GM21576 (cell line): ENCODE measurements at regions not wholly inside any gene's neighbourhood (a gene's known extent, or its start where the extent isn't known, plus 50 kb on each side); places are given as distances from the start of the nearest gene placed in this dataset.
"Not testable (repeated sequence)": the region's sequence is repeated elsewhere in the genome, so short reads cannot be mapped to it uniquely, and the experiment has no call there.

Source experiments
- ATAC-seq: cut with Tn5 transposase; IDR thresholded peaks from one replicate; pipeline ENCODE4 v1.9.1; 2021; ENCODE audit warnings: mild to moderate bottlenecking, moderate library complexity; ENCODE audit not compliant: unreplicated experiment

DNA sequence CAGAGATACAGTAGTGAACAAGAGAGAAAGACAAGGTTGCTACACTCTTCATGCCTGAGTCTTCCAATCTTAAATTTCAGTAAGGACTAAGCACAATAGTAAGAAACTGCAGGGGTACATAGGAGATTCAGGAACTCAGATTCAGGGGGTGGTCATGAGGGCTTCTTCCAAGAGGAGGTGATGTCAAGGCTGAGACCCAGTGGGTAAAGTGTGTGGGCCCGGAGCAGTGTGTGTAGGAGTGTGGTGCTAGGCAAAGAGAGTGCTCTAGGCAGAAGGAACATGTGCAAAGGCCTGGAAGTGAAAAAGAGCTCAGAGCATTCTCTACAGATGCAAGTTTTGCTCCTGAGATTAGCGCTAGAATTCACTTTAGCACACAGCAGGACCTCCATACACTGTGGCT, 102.9 kb upstream of the SPATA12 start:
- ATAC-seq = no peak

GRCh38 chr3:56956906-56957305, 103.6 kb upstream of the SPATA12 start:
- ATAC-seq = no peak

GRCh38 chr3:56955492-56956111, 104.9 kb upstream of the SPATA12 start:
- ATAC-seq = no peak

- no peak for ATAC-seq
Observed at GRCh38 chr3:56954125-56954524, 106.3 kb upstream of the SPATA12 start.

- ATAC-seq = no peak
Observed at GRCh38 chr3:56952846-56953245, 107.6 kb upstream of the SPATA12 start.

- ATAC-seq = no peak
Observed at GRCh38 chr3:56952061-56952460, 108.4 kb upstream of the SPATA12 start.

GRCh38 chr3:56951366-56951765, 109.1 kb upstream of the SPATA12 start:
- no peak for ATAC-seq

DNA sequence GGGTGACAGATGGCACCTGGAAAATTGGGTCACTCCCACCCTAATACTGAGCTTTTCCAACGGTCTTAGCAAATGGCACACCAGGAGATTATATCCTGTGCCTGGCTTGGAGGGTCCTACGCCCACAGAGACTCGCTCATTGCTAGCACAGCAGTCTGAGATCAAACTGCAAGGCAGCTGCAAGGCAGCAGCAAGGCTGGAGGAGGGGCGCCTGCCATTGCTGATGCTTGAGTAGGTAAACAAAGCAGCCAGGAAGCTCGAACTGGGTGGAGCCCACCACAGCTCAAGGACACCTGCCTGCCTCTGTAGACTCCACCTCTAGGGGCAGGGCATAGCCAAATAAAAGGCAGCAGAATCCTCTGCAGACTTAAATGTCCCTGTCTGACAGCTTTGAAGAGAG, 115.1 kb upstream of the SPATA12 start:
- not testable (repeated sequence) for ATAC-seq

DNA sequence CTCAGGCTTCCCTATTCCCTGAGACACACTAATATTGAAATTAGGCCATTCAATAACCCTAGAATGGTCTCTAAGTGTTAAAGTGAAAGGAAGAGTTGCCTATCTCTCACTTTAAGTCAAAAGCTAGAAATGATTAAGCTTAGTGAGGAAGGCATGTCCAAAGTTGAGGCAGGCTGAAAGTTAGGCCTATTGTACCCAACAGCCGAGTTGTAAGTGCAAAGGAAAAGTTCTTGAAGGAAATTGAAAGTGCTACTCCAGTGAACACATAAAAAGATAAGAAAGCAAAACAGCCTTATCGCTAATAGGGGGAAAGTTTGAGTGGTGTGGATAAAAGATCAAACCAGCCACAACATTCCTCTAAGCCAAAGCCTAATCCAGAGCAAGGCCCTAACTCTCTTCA, 117.9 kb upstream of the SPATA12 start:
- ATAC-seq = no peak

GRCh38 chr3:56940976-56941375, 119.5 kb upstream of the SPATA12 start:
- ATAC-seq = no peak

DNA sequence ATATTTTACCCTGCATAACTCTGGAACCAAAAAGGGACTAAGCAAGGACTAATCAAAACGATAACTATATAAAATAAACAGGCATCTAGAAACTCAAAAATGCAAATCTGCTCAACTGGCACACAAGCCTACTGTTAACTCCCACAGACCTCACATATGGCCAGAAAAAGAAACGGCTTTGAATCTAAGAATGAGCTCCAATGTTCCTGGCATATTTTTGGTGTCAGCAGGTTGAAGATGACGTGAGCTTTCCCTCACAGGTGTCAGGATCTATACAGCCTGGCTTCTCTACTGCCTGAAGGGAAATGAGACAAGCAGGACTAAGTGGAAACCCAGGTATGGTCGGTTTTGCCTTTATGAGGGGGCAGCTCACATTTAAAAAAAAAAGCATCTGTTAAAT, 120.1 kb upstream of the SPATA12 start:
- no peak for ATAC-seq

- ATAC-seq = no peak
Observed at GRCh38 chr3:56939834-56940233, 120.6 kb upstream of the SPATA12 start.

GRCh38 chr3:56938530-56938929, 121.9 kb upstream of the SPATA12 start:
- no peak for ATAC-seq

DNA sequence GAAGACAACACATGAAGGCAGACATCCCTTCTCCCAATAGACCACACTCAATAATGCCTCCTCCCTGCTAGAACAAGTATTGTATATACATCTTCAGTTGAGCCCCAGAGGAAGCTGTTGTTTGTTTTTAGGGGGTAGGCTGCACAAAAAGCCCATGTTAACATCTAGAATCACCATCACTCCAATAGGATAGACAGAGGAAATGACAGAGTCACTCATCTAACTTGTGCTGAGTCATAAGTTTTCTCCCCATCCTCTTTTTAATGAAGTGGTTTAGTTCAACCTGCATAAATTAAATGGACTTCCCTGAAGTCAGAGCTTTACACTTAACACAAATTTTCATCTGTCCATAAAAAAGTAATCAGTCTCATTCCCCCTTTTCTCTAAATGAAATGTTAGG, 122.9 kb upstream of the SPATA12 start:
- ATAC-seq = no peak

GRCh38 chr3:56935811-56936210, 124.7 kb upstream of the SPATA12 start:
- ATAC-seq = no peak

DNA sequence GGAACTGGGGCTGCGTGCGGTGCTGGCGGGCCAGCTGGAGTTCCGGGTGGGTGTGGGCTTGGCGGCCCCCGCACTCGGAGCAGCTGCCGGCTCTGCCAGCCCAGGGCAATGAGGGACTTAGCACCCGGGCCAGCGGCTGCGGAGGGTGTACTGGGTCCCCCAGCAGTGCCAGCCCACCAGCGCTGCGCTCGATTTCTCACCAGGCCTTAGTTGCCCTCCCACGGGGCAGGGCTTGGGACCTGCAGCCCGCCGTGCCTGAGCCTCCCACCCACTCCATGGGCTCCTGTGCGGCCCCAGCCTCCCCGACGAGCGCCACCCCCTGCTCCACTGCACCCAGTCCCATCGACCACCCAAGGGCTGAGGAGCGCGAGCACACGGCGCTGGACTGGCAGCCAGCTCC, 126.0 kb upstream of the SPATA12 start:
- not testable (repeated sequence) for ATAC-seq

DNA sequence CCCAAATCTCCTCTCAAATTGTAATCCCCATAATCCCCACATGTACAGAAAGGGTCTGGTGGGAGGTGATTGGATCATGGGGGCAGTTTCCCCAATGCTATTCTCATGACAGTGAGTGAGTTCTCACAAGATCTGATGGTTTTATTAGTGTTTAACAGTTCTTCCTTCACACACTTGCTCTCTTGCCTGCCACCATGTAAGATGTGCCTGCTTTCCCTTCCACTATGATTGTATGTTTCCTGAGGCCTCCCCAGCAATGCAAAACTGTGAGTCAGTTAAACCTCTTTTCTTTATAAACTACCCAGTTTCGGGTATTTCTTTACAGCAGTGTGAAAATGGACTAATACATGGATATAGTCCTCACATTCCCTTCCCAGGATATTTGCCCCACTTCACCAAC, 126.7 kb upstream of the SPATA12 start:
- no peak for ATAC-seq

GRCh38 chr3:56932866-56933265, 127.6 kb upstream of the SPATA12 start:
- no peak for ATAC-seq

GRCh38 chr3:56931836-56932235, 128.6 kb upstream of the SPATA12 start:
- no peak for ATAC-seq

- ATAC-seq = no peak
Observed at GRCh38 chr3:56930706-56931105, 129.0 kb upstream of the ARHGEF3 start.

DNA sequence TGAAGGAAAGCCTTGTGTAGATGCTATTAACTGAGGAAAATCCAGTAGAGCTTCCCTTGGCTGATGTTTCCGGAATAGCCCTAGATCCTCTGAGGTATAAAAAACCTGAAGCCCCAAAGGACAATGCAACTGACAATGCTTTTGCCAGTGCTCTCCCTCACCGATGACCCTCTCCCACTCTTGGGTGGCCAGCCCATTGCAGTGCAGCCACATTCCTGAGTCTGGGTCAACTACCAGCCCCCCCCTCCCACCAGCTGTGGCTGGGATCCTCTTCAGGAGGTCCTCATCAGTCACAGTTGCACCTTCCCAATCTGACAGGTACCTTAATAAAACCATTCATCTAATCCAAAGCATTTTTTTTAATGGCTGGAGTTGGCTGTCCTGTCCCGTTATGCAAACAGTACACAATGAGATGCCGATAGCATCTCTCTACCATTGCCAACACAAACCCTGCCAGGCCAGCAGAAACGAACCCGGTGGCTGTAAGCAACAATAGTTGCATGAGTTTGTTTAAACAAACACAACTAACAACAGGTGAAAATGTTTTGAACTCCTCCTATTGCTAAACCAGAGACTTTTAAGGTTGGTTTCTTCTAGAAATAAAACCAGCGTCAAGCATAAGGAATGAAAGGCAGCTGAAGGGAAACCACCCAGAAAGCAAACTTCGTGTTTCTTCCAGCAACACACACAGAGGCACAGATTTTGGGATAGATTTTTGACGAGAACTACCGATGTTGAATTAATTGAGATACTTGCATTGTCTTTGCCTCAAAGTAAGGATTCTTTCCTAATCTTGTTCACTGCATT, 128.3 kb upstream of the ARHGEF3 start:
- no peak for ATAC-seq

GRCh38 chr3:56928379-56929068, 126.8 kb upstream of the ARHGEF3 start:
- ATAC-seq = no peak
